Astrocyte of the spinal cord (primary cell): ENCODE measurements at regions not wholly inside any gene's neighbourhood (a gene's known extent, or its start where the extent isn't known, plus 50 kb on each side); places are given as distances from the start of the nearest gene placed in this dataset.

Experiments
- DNase-seq: peaks from one replicate; pipeline ENCODE4 v3.0.0; 2011; ENCODE audit warnings: low read depth, low spot score
- H3K4me3 ChIP-seq: 2 replicates; pipeline ENCODE4 v1.5.1; 2011; ENCODE audit warnings: low read depth, mild to moderate bottlenecking, low read length, moderate library complexity
- in situ Hi-C: cut with HindIII; loops from 2 replicates; pipeline ENCODE4 v1.10.0; 2017; ENCODE audit warnings: low sequenced_read_pairs
- TF ChIP-seq, protein P1 (sequence below): IDR thresholded peaks from 2 replicates; pipeline ENCODE4 v1.5.1; 2012; ENCODE audit warnings: low read depth, mild to moderate bottlenecking, low read length, inconsistent platforms

DNA sequence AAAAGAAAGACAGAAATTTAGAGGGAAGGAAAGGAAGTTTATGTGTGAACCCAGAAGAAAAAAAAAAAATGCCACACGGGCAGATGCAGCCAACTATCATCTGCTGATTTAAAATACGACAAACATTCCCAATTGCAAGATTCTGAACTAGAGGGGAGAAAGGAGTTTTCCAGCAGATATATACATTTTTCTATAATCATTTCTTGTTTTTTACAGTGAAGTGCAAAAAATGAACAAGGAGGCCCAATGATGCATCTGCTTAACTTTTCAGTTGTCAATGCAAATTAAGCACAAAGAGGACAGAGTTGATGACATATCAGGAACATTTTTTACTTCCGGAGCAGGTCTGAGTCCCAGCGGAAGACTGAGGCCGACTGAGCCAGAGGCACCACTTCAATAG is 144.7 kb downstream of the MYCN start:
- no peak overlapping the region for H3K4me3 ChIP-seq
- DNase-seq = no peak
- in situ Hi-C loops = no loop called here
- TF ChIP-seq, protein P1, sequence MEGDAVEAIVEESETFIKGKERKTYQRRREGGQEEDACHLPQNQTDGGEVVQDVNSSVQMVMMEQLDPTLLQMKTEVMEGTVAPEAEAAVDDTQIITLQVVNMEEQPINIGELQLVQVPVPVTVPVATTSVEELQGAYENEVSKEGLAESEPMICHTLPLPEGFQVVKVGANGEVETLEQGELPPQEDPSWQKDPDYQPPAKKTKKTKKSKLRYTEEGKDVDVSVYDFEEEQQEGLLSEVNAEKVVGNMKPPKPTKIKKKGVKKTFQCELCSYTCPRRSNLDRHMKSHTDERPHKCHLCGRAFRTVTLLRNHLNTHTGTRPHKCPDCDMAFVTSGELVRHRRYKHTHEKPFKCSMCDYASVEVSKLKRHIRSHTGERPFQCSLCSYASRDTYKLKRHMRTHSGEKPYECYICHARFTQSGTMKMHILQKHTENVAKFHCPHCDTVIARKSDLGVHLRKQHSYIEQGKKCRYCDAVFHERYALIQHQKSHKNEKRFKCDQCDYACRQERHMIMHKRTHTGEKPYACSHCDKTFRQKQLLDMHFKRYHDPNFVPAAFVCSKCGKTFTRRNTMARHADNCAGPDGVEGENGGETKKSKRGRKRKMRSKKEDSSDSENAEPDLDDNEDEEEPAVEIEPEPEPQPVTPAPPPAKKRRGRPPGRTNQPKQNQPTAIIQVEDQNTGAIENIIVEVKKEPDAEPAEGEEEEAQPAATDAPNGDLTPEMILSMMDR = no peak

DNA sequence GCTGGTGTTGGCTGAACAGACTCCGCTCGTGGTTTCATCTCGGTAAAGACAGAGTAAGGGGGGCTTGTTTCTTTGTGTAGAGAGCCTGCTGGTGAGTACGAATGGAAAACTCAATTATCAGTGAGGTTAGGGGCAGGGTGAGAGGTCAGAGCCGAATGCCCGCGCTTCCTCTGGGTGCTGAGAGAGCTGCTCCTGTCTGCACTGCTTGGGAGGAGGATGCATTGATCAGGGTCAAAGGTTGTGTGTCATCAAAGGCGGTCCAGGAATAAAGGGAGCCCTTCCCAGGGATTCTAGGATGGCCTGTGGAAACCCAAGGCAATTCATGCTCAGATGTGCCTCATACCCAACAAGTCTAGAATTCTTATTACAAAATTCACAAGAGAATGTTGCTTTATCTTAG is 143.9 kb downstream of the MYCN start:
- in situ Hi-C loops = no loop called here
- DNase-seq = no peak
- TF ChIP-seq, protein P1 = no peak
- no peak overlapping the region for H3K4me3 ChIP-seq

DNA sequence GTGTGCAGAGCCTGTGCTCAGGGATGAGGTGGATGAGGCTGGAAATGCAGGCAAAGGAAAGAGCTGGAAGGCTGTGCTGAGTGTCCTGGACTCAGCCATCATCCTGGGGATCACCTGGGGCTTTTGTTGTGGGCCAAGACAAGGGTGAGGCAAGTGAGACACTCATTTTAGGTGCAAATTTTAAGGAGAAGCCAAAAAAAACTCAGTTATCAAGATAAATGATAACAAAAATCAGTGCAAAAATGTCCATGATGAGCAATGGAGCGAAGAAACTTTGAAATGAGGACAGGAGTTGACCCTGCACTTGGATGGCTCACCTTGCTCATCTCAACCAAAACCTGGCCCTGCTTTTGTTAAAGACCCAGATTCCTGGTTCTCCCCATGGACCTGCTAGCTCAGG is 141.9 kb downstream of the MYCN start:
- TF ChIP-seq, protein P1 = no peak
- H3K4me3 ChIP-seq = no peak overlapping the region
- no peak for DNase-seq
- in situ Hi-C loops = no loop called here

DNA sequence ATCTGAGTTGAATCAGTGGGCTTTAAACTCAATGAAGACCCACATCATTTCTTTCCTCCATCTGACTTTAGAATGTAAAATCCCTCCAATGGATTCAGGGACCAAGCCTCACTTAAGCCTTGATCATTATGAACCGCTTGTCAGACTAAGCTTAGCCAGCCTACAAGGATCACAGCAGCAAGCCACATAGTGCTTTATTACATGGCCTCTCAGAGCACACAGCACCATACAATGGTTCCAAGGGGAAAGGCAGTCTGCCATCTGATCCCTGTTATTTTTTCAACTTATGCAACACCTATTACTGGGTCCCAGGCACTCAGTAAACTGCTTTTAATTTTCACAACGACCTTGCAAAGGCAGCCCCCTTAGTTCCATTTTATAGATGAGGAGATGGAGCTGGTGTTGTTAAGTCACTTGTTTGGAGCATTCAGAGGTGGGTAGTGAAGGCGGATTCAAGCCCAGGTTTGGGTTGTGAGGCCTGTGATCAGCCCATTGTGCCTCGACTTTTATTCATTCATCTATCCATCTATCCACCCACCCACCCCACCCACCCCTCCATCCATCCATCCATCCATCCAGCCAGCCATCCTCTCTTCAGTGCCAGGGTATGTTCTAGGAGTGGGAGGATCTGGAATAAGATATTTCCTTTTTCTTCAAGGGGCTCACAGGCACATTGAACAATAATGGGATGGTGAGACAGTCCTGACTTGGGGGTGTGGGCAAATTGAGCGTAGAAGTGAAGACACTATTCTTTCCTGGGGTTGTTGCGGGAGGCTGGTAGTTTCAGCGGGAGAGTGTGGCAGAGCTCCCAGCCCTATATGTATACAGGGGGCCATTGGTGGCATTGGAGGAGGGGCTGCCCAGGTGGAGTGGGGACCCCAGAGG is 141.2 kb downstream of the MYCN start:
- in situ Hi-C loops = no loop called here
- TF ChIP-seq, protein P1 = no peak

DNA sequence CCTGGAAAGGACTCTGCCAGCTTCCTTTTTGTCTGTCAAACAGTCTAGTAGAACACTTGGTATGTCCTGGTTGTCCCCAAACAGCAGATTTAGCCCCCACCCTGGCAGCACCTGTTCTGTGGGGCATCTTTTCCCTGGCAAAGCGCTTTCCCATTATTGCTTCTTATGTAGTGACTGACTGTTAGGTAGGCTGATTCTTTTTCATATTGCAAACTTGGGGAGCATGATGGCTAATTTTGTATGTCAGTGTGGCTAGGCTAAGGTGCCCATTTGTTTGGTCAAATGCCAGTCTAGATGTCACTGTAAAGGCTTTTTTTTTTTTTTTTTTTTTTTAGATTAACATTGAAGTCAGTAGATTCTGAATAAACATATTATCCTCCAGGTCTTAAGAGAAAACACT is 140.2 kb downstream of the MYCN start:
- no peak for DNase-seq
- H3K4me3 ChIP-seq = no peak overlapping the region
- TF ChIP-seq, protein P1 = no peak
- in situ Hi-C loops = no loop called here

More for the DNA sequence above, 141.2 kb downstream of the MYCN start:
- DNase-seq = no peak
- H3K4me3 ChIP-seq = no peak overlapping the region

DNA sequence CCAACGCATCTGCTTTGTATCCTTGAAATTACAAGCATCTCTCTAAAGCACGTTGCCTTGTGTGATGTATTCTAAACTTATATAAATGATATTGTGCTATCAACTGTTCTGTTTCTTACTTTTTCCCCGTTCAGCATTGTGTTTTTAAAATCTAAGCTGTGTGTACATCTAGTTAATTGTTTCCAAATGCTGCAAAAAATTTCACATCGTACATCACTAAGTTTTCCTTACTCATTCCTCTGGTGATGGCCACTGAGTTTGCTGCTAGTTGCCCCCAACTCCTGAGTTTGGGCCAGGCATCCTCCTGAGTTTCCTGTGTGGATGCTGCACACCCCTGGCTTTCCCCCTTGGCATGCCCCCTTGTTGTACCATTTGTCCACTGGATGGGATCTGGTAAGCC is 139.7 kb downstream of the MYCN start:
- in situ Hi-C loops = no loop called here
- DNase-seq = no peak
- H3K4me3 ChIP-seq = no peak overlapping the region
- TF ChIP-seq, protein P1 = no peak
